Esophagus mucosa (tissue), 1 donor: ENCODE measurements at regions not wholly inside any gene's neighbourhood (a gene's known extent, or its start where the extent isn't known, plus 50 kb on each side); places are given as distances from the start of the nearest gene placed in this dataset.
A peak's percentile ranks its signal among the peaks of the same experiment; 100 is the strongest.

ENCODE experiments used
- ATAC-seq: fragments of 200-7000 bp; cut with Tn5 transposase; one replicate; pipeline ENCODE4 v1.9.1; 2020
- donor health status: DM: yes; HTN: yes; CAD: no.

DNA sequence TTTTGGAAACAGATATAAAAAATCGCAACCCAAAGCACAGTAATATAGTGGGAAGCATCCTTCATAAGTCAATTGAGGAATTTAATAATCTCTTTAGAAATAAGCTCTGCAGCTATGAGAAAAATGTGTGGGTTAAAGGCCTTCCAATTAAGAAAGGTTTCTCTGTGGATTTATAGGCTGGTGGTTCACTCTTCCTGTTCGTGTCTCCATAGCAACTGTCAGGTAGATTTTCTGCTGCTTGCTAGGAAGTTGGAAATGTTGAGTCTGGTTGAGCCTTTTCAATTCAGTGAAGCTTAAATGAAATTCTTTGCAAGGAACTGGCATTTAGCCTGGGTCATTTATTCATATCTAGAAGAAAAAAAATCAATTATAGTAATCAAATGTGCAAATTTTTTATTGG, 652.8 kb upstream of the CELF2 start:
- ATAC-seq, result no peak

DNA sequence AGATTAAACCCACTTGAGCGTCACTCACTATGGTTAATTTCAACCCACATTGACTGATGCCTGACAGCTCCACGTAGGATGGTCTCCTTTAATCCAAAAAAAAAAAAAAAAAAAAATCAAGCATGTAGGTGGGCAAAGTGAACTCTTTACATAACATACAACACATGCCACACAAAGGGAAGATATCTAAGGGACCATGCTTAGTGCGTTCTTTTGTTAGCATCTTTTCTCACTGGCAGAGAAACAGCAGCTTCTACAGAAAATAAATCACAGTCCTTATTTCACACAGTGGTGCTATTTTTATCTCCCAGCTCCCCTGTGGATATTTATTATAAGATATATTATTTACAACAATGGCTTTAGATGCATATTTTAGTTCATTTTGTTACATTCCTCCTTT, 652.0 kb upstream of the CELF2 start:
- ATAC-seq, result no peak

- ATAC-seq, result no peak
Measured at GRCh38 chr10:10366836-10367235, 650.8 kb upstream of the CELF2 start.

- no peak for ATAC-seq
Measured at GRCh38 chr10:10367264-10367663, 650.4 kb upstream of the CELF2 start.

GRCh38 chr10:10368951-10369576, 648.6 kb upstream of the CELF2 start:
- no peak for ATAC-seq

DNA sequence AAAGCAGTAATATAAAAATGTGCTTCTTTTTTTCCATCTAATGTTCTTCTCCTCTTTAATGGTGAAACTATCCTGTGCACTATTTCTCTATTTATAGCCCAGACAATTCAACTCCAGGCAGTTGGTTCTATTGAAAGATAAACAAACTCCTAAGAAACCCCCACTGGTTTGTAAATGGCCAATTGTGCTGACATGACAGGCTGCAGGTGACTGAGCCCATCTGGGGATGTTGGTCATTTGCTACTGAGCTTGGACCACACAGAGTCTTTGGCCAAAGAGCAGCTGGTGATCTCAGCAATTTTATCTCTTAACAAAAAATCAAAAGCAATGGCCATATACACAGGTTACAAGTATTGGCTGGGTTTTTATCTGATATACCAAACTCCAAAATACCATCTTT, 631.8 kb upstream of the CELF2 start:
- no peak for ATAC-seq

DNA sequence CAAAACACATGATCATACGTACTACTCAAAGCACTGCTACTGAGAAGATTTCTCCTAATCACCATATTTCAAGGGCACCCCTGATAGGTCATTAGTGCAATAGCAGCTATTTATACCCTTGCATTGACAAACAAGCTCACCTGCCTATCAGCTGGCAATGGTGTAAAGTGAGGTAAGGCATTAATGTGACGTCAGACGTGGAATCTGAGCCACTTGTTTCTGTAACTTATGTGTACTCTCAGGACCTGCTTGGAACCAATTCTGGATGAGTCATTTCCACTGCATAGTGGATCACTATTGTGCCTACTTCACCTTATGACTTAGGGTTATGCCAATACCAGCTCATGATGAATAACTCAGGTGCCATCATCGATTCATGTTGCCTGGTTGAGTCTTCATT, 628.5 kb upstream of the CELF2 start:
- ATAC-seq, result no peak

- ATAC-seq, result no peak
Measured at GRCh38 chr10:10392511-10392910, 625.2 kb upstream of the CELF2 start.

DNA sequence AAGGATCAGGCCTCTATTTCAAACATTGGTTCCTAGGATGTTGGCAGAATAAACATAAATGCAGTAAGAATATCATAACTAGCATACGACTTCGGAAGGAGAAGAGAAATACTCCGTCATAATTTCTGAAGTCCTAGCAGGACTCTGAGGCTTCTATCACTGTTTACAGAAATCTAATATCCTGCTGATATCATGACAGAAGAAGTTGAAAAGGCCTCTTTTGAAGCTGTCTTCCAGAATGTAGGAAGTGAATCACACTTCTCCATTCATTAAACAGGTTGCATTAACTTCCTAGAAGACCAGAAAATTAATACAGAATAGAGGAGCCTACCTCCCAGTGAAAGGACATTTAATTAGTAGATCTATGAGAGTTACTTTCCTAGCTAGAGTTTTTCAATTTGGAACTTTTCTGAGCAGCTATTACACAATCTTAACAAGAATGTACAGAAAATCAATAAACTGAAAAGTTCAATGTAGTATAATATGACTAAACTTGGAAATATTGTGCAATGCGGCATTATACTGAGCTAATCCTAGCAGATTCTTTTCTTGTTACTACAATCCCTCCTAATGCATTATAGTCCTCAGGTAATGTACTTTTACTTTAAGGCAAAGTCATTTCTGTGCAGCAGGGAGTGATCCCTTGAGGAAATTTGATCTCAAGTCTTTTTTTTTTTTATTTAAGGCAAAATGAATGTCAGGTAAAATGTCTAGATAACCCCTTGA, 622.6 kb upstream of the CELF2 start:
- ATAC-seq, result peak; percentile 66

- ATAC-seq, result no peak
Measured at GRCh38 chr10:10396601-10397000, 621.1 kb upstream of the CELF2 start.

- ATAC-seq, result no peak
Measured at GRCh38 chr10:10397906-10398305, 619.8 kb upstream of the CELF2 start.

GRCh38 chr10:10403762-10404161, 613.9 kb upstream of the CELF2 start:
- no peak for ATAC-seq

- no peak for ATAC-seq
Measured at GRCh38 chr10:10417671-10418070, 600.0 kb upstream of the CELF2 start.

GRCh38 chr10:10418387-10418786, 599.3 kb upstream of the CELF2 start:
- no peak for ATAC-seq

GRCh38 chr10:10421071-10421470, 596.6 kb upstream of the CELF2 start:
- ATAC-seq, result no peak

DNA sequence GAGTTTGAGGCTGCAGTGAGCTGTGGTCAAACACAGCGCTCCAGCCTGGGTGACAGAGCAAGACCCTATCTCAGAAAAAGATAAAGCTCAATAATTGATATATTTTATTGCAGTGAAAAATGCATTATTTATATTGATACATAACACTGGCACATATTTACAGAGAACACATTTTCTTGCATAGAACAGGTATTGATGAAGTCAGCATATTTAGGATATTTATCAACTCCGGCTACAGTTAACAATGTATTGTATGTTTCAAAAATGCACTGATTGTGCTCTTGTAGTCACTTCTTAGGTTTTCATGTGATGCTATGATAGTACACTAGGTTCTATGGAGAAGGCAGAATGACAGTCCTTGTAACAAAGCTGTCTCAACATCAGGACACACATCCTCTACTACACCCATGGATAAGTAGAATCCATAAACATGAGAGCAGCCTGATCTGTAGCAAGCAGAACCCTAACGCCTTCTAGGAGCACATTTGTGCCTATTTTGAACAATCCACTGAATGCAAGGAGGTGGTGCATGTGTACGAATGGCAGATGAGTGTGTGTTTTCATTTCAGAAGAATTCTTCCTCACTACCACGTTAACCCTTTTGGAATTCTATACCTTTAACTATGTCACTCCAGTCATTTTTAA, 586.1 kb upstream of the CELF2 start:
- ATAC-seq, result no peak

GRCh38 chr10:10432296-10433035, 585.2 kb upstream of the CELF2 start:
- no peak for ATAC-seq

DNA sequence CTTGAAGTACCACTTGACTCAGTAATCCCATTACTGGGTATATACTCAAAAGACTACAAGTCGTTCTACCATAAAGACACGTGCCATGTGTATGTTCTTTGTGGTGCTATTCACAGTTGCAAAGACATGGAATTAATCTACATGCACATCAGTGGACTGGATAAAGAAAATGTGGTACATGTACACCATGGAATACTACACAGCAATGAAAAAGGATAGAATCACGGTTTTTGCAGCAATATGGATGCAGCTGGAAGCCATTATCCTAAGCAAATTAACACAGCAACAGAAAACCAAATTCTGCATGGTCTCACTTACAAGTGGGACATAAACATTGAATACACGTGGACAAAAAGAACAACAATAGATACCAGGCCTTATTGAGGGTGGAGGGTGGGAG, 583.4 kb upstream of the CELF2 start:
- ATAC-seq, result no peak

DNA sequence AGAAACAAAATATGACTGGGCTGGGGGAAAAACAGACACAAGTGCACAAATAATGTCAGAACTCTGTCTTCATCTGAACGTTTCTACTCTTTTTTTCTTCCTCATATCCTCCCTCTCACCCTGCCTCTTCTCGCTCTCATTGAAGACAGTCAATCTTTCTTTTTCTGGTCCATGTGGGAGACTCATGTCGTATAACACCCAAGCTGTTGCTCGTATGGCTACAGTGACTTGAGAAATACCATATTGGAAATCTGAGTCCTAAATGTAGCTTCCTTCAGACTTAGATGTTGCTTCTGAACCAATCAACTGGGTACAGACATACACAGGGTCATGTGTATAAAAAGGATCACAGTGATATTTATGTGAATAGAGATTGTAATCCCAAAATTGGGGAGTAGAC, 579.8 kb upstream of the CELF2 start:
- ATAC-seq, result no peak

DNA sequence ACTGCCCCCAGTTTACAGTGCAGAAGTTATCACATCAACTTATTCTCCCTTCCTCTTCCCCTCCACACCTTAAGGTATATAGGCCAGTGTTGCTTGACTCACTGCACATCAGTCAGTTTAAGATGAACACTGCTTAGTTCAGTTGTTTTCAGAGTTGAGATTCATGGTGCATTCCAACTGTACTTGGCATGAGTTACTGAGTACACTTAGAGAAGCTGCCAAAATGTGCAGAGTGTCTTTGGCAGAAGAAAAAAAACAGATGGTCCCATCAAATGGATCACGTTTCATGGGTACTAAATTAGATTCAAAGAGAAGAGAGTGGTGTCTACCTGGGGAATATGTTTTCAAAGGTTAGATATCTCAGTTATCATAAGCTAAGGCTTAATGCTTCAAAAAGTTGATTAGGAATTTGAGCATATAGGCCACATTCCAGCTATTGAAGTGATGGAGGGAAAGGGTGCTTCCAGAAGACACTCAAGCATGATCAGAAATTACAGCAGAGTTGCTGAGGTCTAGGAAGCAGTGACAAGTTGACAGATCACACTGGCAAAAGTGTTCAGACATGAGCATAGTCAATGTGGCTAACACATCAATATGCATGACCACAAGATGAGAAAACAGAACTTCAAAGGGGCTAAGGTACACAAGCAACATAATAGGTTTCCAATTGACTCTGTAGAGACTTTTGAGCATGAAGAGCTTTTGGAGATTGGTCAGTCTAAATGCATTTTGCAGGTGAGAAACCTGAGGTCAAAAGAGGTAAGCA, 579.2 kb upstream of the CELF2 start:
- ATAC-seq, result no peak

DNA sequence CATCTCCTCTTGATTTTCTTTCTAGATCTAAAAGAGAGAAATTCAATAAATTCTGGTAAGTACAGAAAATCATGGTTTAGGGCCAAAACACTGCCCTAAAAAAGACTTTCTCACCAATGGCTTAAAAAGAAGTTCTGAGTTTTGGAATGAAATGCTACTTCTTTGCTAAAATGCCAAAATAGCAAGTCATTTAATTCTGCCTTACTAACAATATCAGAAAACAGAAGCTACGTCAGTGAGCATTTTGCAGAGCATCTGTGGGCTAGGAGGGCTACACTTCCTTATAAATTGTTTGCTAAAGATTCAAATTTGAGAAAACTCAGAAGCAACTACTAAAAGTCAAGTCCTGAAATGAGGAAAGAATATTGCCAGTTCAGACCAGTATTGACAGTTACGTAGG, 560.8 kb upstream of the CELF2 start:
- ATAC-seq, result no peak

DNA sequence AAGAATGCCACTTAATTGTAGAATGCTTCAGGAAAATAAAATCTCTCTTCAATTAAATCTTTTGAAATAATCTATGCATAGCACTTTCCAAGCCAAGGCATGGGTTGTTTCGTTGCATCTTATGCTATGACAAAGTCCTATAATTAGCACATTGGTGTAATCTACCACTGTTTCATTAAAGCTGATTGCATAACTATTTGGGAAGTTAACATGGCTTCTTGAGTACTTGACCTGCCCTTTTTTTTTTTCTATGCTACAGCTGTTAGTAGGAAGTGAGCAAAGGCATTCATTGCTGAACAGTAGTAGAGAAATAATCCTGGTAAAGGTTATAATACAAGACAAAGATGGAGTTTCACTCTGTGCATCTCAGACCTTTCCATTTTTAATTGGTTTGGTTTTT, 557.2 kb upstream of the CELF2 start:
- no peak for ATAC-seq
